Panc1 (cell line): ENCODE measurements at regions not wholly inside any gene's neighbourhood (a gene's known extent, or its start where the extent isn't known, plus 50 kb on each side); places are given as distances from the start of the nearest gene placed in this dataset.

Experiments
- ATAC-seq: fragments of 200-7000 bp; cut with Tn5 transposase; 2 replicates; pipeline ENCODE4 v1.9.1; 2020; ENCODE audit warnings: mild to moderate bottlenecking, moderate library complexity
- BruUV-seq: library from RNA; stranded (reverse); fragments of 400-500 nt; replicated peaks from 2 replicates; lab custom pipeline; 2021; lab: Mats Ljungman, UMichigan
- CTCF ChIA-PET: fragments of 300-600 bp; sonication (Branson Sonifier 250); formaldehyde crosslinking; loops from one replicate; lab custom pipeline; 2022; ENCODE audit warnings: antibody characterized with exemption; lab: Charles Lee
- POLR2A ChIA-PET: fragments of 300-600 bp; sonication (Branson Sonifier 250); formaldehyde crosslinking; loops from one replicate; lab custom pipeline; 2022; ENCODE audit warnings: antibody characterized with exemption; lab: Charles Lee
- DNase-seq: peaks from one replicate; pipeline ENCODE4 v3.0.0-alpha.2; 2010; ENCODE audit warnings: low read depth, low spot score
- H3K27ac ChIP-seq: 2 replicates; pipeline ENCODE4 v1.5.1; 2011; ENCODE audit warnings: mild to moderate bottlenecking, low read length, inconsistent platforms
- H3K27me3 ChIP-seq: fragments of 200-500 bp; sonication (Bioruptor generic); 2 replicates; pipeline ENCODE4 v1.6.0; 2014; ENCODE audit warnings: low read length, inconsistent platforms; ENCODE audit not compliant: control insufficient read depth, insufficient read depth
- H3K36me3 ChIP-seq: fragments of 200-500 bp; sonication (Bioruptor generic); 2 replicates; pipeline ENCODE4 v1.5.1; 2014; ENCODE audit warnings: inconsistent platforms, mild to moderate bottlenecking, low read length, moderate library complexity; ENCODE audit not compliant: control insufficient read depth, insufficient read depth
- H3K4me1 ChIP-seq: 2 replicates; pipeline ENCODE4 v1.5.1; 2011; ENCODE audit warnings: inconsistent platforms, mild to moderate bottlenecking, low read length, moderate library complexity; ENCODE audit not compliant: control insufficient read depth, insufficient read depth
- H3K4me3 ChIP-seq, 2 experiments: 2 replicates each; pipeline ENCODE4 v1.5.1; 2011 to 2012; ENCODE audit warnings: low read depth in 2 of 2, low read length in 2 of 2, mild to moderate bottlenecking in 2 of 2, inconsistent platforms in 1 of 2, moderate library complexity in 1 of 2
- H3K9me3 ChIP-seq: fragments of 200-500 bp; sonication (Bioruptor generic); 2 replicates; pipeline ENCODE4 v1.5.1; 2014; ENCODE audit warnings: low read depth, mild to moderate bottlenecking, inconsistent platforms, low read length, moderate library complexity; ENCODE audit not compliant: control insufficient read depth, insufficient read depth
- CTCF ChIP-seq: fragments of 450-650 bp; IDR thresholded peaks from 2 replicates; pipeline ENCODE4 v1.5.1; 2017; ENCODE audit warnings: mild to moderate bottlenecking
- POLR2AphosphoS5 ChIP-seq: IDR thresholded peaks from 2 replicates; pipeline ENCODE4 v1.6.1; 2012; ENCODE audit warnings: mild to moderate bottlenecking, low read depth, low read length, moderate library complexity
- REST ChIP-seq, 2 experiments: IDR thresholded peaks; 2 replicates each; pipeline ENCODE4 v1.6.1; 2011 to 2012; ENCODE audit warnings: low read depth in 2 of 2, control low read depth in 1 of 2, low read length in 1 of 2, mild to moderate bottlenecking in 1 of 2, moderate library complexity in 1 of 2; ENCODE audit not compliant: insufficient read depth in 1 of 2
- SIN3A ChIP-seq: IDR thresholded peaks from 2 replicates; pipeline ENCODE4 v1.6.1; 2012; ENCODE audit warnings: low read depth, mild to moderate bottlenecking, low read length, moderate library complexity, borderline replicate concordance; ENCODE audit not compliant: insufficient read depth
- TCF7L2 ChIP-seq: IDR thresholded peaks from 2 replicates; pipeline ENCODE4 v1.6.1; 2011; ENCODE audit warnings: mild to moderate bottlenecking, low read depth, low read length, inconsistent platforms
- in situ Hi-C: cut with HindIII; loops from 2 replicates; pipeline ENCODE4 v1.10.0; 2016; ENCODE audit warnings: low sequenced_read_pairs, low pct_unique_long_range_greater_than_20kb
- intact Hi-C: fragments of 100-400 bp; cut with micrococcal nuclease; formaldehyde crosslinking; loops from one replicate; pipeline ENCODE4 v1.10.0; 2022; ENCODE audit not compliant: unreplicated experiment

DNA sequence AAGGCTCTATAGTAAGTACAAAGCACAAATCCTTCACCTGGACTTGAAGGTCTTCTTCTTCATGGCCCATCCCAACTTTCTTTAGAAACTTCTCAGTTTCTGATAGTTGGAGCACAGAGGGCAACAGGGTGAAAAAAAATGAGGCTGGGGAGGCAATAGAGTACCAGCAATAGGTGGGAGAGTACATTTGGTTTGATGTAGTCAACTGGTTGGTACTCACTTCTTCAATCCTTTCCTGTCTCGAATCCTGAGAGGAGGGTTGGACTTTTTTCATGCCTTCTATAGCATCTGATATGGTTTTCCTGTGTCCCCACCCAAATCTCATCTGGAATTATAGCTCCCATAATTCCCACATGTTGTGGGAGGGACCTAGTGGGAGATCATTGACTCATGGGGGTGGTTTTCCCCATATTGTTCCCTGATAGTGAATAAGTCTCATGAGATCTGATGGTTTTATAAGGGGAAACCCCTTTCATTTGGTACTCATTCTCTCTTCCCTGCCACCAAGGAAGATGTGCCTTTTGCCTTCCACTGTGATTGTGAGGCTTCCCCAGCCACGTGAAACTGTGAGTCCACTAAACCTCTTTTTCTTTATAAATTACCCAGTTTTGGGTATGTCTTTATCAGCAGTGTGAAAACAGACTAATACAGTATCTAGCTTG is 75.9 kb upstream of the LCLAT1 start:
- in situ Hi-C loops = no loop called here
- DNase-seq = no peak
- no peaks in the 10 kb centered on the region for H3K36me3 ChIP-seq
- no peak overlapping the region for H3K27ac ChIP-seq
- ATAC-seq = no peak
- intact Hi-C loops = no loop called here
- ChIA-PET CTCF (interaction anchor here (0.6 kb wide), 1 partner anchor 13 kb away, joined by 14 read pairs; no protein-coding TSS in a partner anchor), POLR2A (no interaction called here)
- no peaks in the 10 kb centered on the region for H3K27me3 ChIP-seq
- BruUV-seq = no TSS peak
- TF ChIP-seq POLR2AphosphoS5 (no peak), REST (IDR thresholded peaks at IDR 0.05; ENCODE audit: insufficient read depth in 1 of 2, low read depth in 2 of 2, low read length in 1 of 2) (no peak), SIN3A (no peak)
- no peaks in the 10 kb centered on the region for H3K9me3 ChIP-seq
- H3K4me1 ChIP-seq = no peaks in the 10 kb centered on the region
- no peak overlapping the region for H3K4me3 ChIP-seq

DNA sequence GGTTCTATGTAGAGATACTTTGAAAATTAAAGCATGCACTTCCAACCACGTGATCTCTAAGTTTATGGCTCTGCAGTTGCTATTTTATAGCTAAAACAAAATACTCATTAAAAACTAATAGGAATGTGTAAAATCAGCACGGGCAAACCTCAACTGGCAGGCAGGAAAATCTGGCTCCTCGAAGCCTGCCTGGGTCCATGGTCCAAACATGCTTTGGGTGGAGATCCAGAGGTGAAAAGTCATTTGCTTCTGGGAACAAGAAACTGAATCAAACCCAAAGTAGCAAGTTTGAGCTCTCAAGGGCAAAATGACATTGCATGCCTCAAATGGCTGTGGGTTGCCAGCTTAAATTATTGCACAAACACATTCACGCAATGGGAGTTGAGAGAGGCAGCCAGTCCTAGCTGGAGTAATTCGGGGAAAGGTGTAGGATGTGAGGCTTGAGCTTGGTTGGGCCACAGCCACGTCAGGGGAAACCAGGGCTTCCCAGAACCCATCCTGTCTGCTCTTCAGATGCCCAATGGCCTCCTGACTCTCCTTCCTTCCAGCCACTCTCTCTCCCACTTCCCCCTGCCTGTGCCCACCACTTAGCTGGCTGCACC is 75.2 kb upstream of the LCLAT1 start:
- Histone ChIP-seq H3K9me3 (no peaks in the 10 kb centered on the region), H3K27me3 (no peaks in the 10 kb centered on the region), H3K27ac (no peak overlapping the region), H3K4me1 (no peaks in the 10 kb centered on the region), H3K36me3 (no peaks in the 10 kb centered on the region), H3K4me3 (no peak overlapping the region)
- ATAC-seq (no peak), DNase-seq (no peak)
- ChIA-PET POLR2A (interaction anchor here (0.6 kb wide), 1 partner anchor 156 kb away, joined by 3 read pairs; no protein-coding TSS in a partner anchor), CTCF (interaction anchor here (0.6 kb wide), 1 partner anchor 14 kb away, joined by 14 read pairs; no protein-coding TSS in a partner anchor)
- TF ChIP-seq REST (IDR thresholded peaks at IDR 0.05; ENCODE audit: insufficient read depth in 1 of 2, low read depth in 2 of 2, low read length in 1 of 2) (no peak), CTCF (no peak), POLR2AphosphoS5 (no peak), SIN3A (no peak), TCF7L2 (no peak)
- intact Hi-C loops (no loop called here), in situ Hi-C loops (no loop called here)
- BruUV-seq = no TSS peak
